ENCODE measurements at regions not wholly inside any gene's neighbourhood (a gene's known extent, or its start where the extent isn't known, plus 50 kb on each side); places are given as distances from the start of the nearest gene placed in this dataset.
"Not testable (repeated sequence)": the region's sequence is repeated elsewhere in the genome, so short reads cannot be mapped to it uniquely, and the experiment has no call there.

DNA sequence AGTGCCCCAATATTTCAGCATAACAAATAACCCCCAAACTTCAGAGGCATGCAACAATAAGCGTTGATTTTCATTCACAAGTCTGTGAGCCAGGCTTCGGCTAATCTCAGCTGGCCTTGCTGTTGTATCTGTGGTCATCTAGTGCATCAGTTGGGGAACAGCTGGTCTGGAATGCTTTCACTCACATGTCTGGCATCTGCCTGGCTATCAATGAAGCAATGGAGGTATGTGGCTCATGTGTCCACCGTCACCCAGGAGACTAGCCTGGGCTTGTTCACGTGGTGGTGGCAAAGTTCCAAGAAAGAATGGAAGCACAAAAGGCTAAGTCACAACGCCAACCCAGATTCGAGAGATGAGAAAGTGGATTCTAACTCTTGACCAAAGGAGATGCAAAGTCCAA is 304.8 kb upstream of the ISX start:
- no peak for DNase-seq

DNA sequence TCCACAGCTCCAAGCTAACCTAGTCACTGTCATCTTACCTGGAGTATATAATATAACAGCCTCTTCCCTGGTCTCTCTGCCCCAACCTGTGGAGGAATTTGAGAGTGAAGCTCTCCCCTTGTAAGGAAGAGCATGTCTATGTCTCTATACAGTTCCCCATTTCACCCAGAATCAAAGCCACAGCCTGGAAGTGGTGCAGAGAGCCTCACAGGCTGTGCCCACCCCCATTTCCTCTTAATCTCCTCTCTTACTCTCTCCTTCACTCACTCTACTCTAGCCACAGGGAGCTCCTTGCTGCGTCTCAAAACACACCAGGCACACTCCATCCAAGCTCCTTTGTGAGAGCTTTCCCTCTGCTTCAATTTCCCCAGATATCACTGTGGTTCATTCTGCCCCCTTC is 302.5 kb upstream of the ISX start:
- no peak for DNase-seq

GRCh38 chr22:34765115-34765514 is 300.8 kb upstream of the ISX start:
- no peak for DNase-seq

GRCh38 chr22:34769361-34769760 is 296.6 kb upstream of the ISX start:
- DNase-seq: no peak

- no peak for DNase-seq
Measured at GRCh38 chr22:34776817-34777216, 289.1 kb upstream of the ISX start.

DNA sequence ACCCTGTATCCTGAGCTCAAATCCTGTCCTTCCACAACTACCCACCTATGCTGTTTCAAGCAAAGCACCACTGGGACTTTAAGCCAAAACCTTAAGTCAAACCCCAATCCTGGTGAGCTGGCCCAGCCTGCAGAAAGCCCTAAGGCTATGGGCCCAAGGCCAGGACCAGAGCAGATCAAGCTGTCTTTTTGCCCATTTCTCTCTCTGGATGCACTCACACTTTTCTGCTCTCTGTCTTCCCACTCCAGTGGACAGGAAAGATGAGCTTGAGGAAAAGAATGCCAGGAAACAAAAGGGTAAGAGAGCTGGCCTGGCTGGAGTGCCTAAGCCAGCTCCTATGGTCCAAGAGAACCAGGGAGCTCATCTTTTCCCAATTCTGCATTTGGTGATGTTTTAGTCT is 284.3 kb upstream of the ISX start:
- no peak for DNase-seq

- no peak for DNase-seq
Measured at GRCh38 chr22:34783436-34783835, 282.5 kb upstream of the ISX start.

GRCh38 chr22:34784056-34784455 is 281.9 kb upstream of the ISX start:
- no peak for DNase-seq

DNA sequence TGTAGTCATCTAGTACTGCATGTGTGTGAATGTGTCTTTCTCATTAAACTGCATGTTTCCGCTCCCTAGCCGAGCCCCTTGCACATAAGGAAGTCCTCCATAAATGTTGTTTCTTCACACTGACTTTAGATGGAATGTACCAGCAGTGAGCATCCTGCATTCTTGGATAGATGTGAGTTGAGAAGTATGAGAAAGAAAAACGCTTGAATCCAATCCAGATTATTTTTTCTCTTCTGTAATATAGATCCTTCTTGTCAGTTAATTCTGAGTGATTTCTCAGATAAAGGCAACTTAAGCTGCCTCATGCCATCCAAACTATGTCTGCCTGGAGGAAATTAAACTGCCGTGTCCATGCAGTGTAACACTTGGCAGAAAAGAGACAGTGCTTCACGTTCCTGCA is 268.1 kb upstream of the ISX start:
- DNase-seq: no peak

DNA sequence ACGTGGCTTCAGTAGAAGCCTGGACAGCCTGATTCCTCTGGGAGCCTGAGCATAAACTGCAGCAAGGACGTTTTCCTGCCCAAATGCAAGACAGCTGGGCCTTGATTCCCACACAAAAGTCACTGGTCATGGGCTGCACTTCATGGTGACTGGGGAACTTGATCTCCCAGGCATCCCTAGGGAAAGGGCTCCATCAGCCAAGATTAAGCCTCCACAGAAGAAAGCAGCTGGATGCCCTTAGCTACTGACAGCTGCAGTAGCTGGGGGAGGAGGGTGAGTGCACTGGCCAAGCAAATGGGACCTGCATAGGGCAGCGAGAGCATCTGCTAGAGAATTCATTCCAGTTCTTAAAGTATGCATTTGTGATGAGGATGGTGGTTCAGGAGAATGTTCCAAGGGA is 267.4 kb upstream of the ISX start:
- no peak for DNase-seq

GRCh38 chr22:34800260-34800980 is 265.5 kb upstream of the ISX start:
- DNase-seq: no peak

DNA sequence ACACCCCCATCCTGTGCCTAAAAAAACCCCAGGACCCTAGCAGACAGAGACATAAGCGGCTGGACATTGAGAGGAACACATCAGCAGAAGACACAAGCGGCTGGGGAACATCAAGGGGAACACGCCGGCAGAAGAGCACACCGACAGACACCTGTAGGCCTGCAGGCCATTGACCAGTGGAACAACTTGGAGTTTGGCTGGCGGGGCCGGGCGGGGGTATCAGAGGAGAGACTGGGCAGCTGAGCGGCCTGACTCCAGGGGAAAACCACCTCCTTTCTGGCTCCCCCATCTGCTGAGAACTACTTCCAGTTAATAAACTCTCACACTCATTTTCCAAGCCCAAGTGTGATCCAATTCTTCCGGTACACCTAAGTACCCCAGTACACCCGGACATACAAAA is 264.7 kb upstream of the ISX start:
- DNase-seq: no peak

DNA sequence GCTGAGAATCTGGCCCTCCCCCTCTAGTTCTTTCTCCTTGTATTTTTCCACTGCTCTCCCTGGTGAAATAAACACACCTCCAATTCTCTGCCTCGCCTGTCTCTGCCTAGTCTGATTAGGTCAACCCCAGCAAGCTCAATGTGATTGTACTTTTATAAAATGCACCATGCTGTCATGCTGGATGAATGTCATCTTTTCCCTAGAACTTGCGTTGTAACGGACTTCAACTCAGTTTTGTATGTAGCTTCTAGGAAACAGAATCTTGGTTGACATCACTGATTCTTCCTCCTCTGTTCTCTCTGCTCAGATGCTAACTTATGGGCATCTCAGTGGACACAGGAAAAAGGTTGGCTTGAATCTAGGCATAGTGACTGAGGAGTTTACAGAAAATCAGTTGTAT is 261.9 kb upstream of the ISX start:
- no peak for DNase-seq

DNA sequence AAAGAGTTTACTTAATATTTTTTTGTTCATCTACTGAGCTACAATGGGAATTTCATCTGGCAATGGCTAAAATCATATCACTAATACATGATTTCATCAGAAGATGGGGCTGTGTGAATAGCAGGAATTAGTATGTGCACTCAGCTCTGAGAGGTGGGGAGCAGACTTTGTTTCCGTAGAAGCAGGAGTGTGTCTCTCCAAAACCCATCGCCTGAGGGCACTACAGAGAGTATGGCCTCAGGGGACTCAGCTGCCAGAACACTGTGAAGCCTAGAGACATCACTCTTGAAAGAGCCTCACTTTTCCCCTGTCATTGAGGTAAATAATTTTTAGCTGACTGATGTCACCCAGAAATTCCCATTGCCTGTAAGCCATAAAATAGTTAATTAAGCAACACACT is 261.4 kb upstream of the ISX start:
- no peak for DNase-seq

DNA sequence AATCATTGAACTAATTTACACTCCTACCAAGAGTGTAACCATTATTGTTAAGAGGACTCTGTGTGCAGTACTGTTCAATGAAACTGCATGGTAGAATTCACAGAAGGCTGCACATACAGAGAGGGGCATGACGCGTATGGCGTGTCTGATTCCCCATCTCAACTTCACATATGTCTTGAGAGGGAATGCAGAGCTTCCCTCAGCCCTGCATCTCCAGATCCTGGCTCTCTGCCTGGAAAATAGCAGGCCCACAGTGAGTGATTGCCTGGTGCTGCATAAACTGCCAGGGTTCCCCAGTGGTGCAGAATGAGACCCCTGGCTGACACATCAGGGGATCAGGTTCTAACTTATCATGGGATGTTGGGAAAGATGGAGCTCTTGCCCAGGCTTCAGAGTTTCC is 260.2 kb upstream of the ISX start:
- no peak for DNase-seq

GRCh38 chr22:34808618-34809017 is 257.3 kb upstream of the ISX start:
- DNase-seq: no peak

GRCh38 chr22:34812631-34813030 is 253.3 kb upstream of the ISX start:
- DNase-seq: no peak

GRCh38 chr22:34814260-34815025 is 251.5 kb upstream of the ISX start:
- no peak for DNase-seq

DNA sequence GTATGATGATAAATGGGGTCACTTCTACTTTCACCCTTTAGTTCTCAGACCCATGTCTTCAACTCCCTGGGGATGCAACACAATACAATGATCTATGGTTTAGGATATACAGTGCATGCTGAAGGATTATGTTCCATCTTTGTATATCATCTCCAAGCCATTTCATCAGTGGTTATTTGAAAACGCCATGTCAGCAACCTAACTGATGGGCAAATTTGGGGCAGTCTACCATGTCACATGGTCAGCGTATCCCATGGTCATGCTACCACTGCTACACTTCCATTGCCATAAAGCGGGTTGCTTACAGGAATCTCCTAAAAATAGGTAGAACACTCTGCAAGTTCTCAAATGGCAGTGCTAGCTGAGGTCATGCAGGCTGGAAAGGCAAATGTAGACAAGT is 236.5 kb upstream of the ISX start:
- DNase-seq: no peak

GRCh38 chr22:34834059-34834458 is 231.9 kb upstream of the ISX start:
- DNase-seq: no peak

GRCh38 chr22:34834541-34834940 is 231.4 kb upstream of the ISX start:
- not testable (repeated sequence) for DNase-seq

- no peak for DNase-seq
Measured at GRCh38 chr22:34841331-34841771, 224.6 kb upstream of the ISX start.

DNA sequence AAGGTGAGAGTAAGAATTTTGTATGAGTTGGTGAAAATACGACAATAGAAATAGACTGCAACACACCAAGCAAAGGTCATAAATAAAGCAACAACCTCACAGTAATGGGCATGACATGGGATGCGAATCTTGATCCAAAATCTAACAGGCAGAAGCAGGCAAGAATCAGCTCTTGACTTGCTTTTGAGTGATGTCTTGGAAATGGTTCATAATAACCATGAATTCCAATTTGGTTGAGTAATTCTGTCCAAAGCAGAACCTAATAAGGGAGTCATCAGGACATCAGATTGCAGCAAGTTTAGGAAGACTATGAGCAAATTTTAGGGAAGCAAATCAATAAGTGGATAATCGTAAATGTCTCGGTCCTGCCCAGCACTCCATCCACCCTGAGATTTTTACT is 224.0 kb upstream of the ISX start:
- DNase-seq: no peak

- DNase-seq: no peak
Measured at GRCh38 chr22:34842630-34843029, 223.3 kb upstream of the ISX start.

- not testable (repeated sequence) for DNase-seq
Measured at GRCh38 chr22:34843743-34844142, 222.2 kb upstream of the ISX start.
